ENCODE measurements at regions not wholly inside any gene's neighbourhood (a gene's known extent, or its start where the extent isn't known, plus 50 kb on each side); places are given as distances from the start of the nearest gene placed in this dataset.

DNA sequence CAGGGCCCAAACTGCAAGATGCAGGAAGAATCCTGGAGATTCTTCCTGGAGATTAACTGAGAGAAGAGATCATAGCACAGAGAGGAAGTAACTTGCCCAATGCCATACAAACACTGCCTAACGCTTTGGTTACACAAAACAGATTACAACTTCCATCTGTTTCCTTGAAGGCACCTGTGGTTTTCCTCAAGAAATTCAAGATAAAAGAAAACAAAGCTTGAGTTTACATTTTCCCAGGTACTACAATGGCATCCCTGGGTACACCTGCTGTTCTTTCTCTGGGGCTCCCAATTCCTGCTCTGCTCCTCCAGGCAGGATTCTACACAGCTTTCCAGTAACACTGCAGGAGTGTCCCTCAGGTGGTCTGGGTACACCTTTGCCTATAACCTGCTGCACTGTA lies 781.9 kb upstream of the ID2 start:
- no peak for TF ChIP-seq TAF1 (IDR thresholded peaks at IDR 0.05; ENCODE audit: borderline replicate concordance, insufficient read depth, low read length)
- TF ChIP-seq POLR2AphosphoS5 (IDR thresholded peaks at IDR 0.05; ENCODE audit: low read depth, low read length), result no peak
- TF ChIP-seq SIN3A (IDR thresholded peaks at IDR 0.05; ENCODE audit: borderline replicate concordance, insufficient read depth, low read length), result no peak
